GM12878 (cell line): ENCODE measurements at regions not wholly inside any gene's neighbourhood (a gene's known extent, or its start where the extent isn't known, plus 50 kb on each side); places are given as distances from the start of the nearest gene placed in this dataset.

Experiments
- ATAC-seq: fragments of 200-7000 bp; cut with Tn5 transposase; 3 replicates; pipeline ENCODE4 v1.9.1; 2020; ENCODE audit warnings: mild to moderate bottlenecking, moderate library complexity
- BruUV-seq: library from RNA; stranded (reverse); fragments of 400-500 nt; replicated peaks from 2 replicates; lab custom pipeline; 2021; lab: Mats Ljungman, UMichigan
- CTCF ChIA-PET: fragments of 300-600 bp; sonication (Branson Sonifier 250); formaldehyde crosslinking; extraction: SDS; loops from one replicate; lab custom pipeline; 2021; ENCODE audit warnings: inconsistent platforms; lab: Yijun Ruan, JAX
- POLR2A ChIA-PET: fragments of 350-600 bp; formaldehyde crosslinking; extraction: SDS; loops from one replicate; lab custom pipeline; 2021; ENCODE audit warnings: inconsistent platforms; lab: Charles Lee
- RAD21 ChIA-PET: fragments of 300-600 bp; sonication (Branson Sonifier 250); formaldehyde crosslinking; loops from one replicate; lab custom pipeline; 2023; ENCODE audit warnings: antibody characterized with exemption; ENCODE audit not compliant: unreplicated experiment; lab: Charles Lee
- SMC1A ChIA-PET: fragments of 300-600 bp; sonication (Branson Sonifier 250); formaldehyde crosslinking; loops from one replicate; lab custom pipeline; 2023; ENCODE audit not compliant: unreplicated experiment, uncharacterized antibody; lab: Charles Lee
- DNase-seq: peaks from one replicate; pipeline ENCODE4 v3.0.0-alpha.2; 2011; ENCODE audit warnings: low read depth, low spot score
- FAIRE-seq: peaks from 3 replicates; lab custom pipeline; 2011; peaks lifted over from hg19 to GRCh38; lab: Jason Lieb, UNC
- H2AFZ ChIP-seq: 2 replicates; pipeline ENCODE4 v1.6.0; 2011; ENCODE audit warnings: low read depth, low read length, control low read depth; ENCODE audit not compliant: control insufficient read depth
- H3K27ac ChIP-seq: 2 replicates; pipeline ENCODE4 v1.5.1; 2011; ENCODE audit warnings: control low read depth; ENCODE audit not compliant: control insufficient read depth, insufficient read depth
- H3K27me3 ChIP-seq, 2 experiments: replicated peaks in 1 of 2; 2 replicates each; pipeline versions ENCODE4 v1.6.0 to v1.6.1; 2011; ENCODE audit warnings: low read length in 1 of 2; ENCODE audit not compliant: control insufficient read depth in 2 of 2, insufficient read depth in 2 of 2
- H3K36me3 ChIP-seq, 2 experiments: 2 replicates each; pipeline ENCODE4 v1.5.1; 2011; ENCODE audit warnings: low read length in 1 of 2; ENCODE audit not compliant: control insufficient read depth in 2 of 2, insufficient read depth in 2 of 2
- H3K4me1 ChIP-seq: 2 replicates; pipeline ENCODE4 v1.6.1; 2011; ENCODE audit warnings: mild to moderate bottlenecking, low read length, moderate library complexity, mixed read lengths; ENCODE audit not compliant: control insufficient read depth, insufficient read depth
- H3K4me2 ChIP-seq: 2 replicates; pipeline ENCODE4 v1.6.0; 2011; ENCODE audit warnings: control low read depth; ENCODE audit not compliant: control insufficient read depth, insufficient read depth
- H3K4me3 ChIP-seq: fragments of 200-600 bp; sonication (generic); 2 replicates; pipeline ENCODE4 v1.5.1; 2016
- H3K79me2 ChIP-seq: 2 replicates; pipeline ENCODE4 v1.6.0; 2011; ENCODE audit warnings: low read length; ENCODE audit not compliant: control insufficient read depth, insufficient read depth
- H3K9ac ChIP-seq: 2 replicates; pipeline ENCODE4 v1.8.0; 2011; ENCODE audit warnings: low read length, control low read depth, mixed read lengths; ENCODE audit not compliant: control insufficient read depth, insufficient read depth
- H3K9me3 ChIP-seq: replicated peaks from 3 replicates; pipeline ENCODE4 v1.5.1; 2011; ENCODE audit warnings: mild to moderate bottlenecking, low read length; ENCODE audit not compliant: control insufficient read depth, insufficient read depth
- H4K20me1 ChIP-seq: 2 replicates; pipeline ENCODE4 v1.6.0; 2011; ENCODE audit not compliant: control insufficient read depth, insufficient read depth
- CEBPB ChIP-seq, 2 experiments: fragments of 150-350 bp in 1 of 2; IDR thresholded peaks; 2 replicates each; pipeline ENCODE4 v1.6.1; 2012 to 2014; ENCODE audit warnings: low read depth in 2 of 2, low read length in 2 of 2, borderline replicate concordance in 1 of 2, inconsistent platforms in 1 of 2
- CREB1 ChIP-seq: IDR thresholded peaks from 2 replicates; pipeline ENCODE4 v1.6.1; 2012; ENCODE audit warnings: low read depth, mild to moderate bottlenecking, inconsistent platforms
- EGR1 ChIP-seq, 2 experiments: IDR thresholded peaks; 1 replicate in 1 of 2; 2 replicates in 1 of 2; pipeline ENCODE4 v1.6.1; 2011 to 2012; ENCODE audit warnings: low read depth in 2 of 2, low read length in 2 of 2, borderline replicate concordance in 1 of 2, mild to moderate bottlenecking in 1 of 2, moderate library complexity in 1 of 2
- FOXM1 ChIP-seq: IDR thresholded peaks from 2 replicates; pipeline ENCODE4 v1.6.1; 2012; ENCODE audit warnings: low read depth, mild to moderate bottlenecking, inconsistent platforms, low read length, moderate library complexity
- HCFC1 ChIP-seq: fragments of 150-350 bp; IDR thresholded peaks from 2 replicates; pipeline ENCODE4 v1.6.1; 2014; ENCODE audit warnings: low read length
- KAT2A ChIP-seq: conservative IDR thresholded peaks from 2 replicates; pipeline ENCODE4 v1.6.1; 2011; ENCODE audit warnings: low read depth, low read length; ENCODE audit not compliant: control insufficient read depth
- NRF1 ChIP-seq: conservative IDR thresholded peaks from 2 replicates; pipeline ENCODE4 v1.6.1; 2011; ENCODE audit warnings: mild to moderate bottlenecking, low read depth, low read length, improper control_type of control experiment
- RBBP5 ChIP-seq: fragments of 200-600 bp; sonication (generic); conservative IDR thresholded peaks from 2 replicates; pipeline ENCODE4 v1.6.1; 2016
- RFX5 ChIP-seq: IDR thresholded peaks from 2 replicates; pipeline ENCODE4 v1.6.1; 2011; ENCODE audit warnings: low read depth, low read length, improper control_type of control experiment
- SMAD1 ChIP-seq: fragments of 450-650 bp; IDR thresholded peaks from 2 replicates; pipeline ENCODE4 v1.6.1; 2018; ENCODE audit warnings: mild to moderate bottlenecking, low read depth; ENCODE audit not compliant: partially characterized antibody
- SRF ChIP-seq, 2 experiments: IDR thresholded peaks; 2 replicates each; pipeline ENCODE4 v1.6.1; 2011; ENCODE audit warnings: low read depth in 2 of 2, low read length in 2 of 2, mild to moderate bottlenecking in 1 of 2, moderate library complexity in 1 of 2
- STAT3 ChIP-seq: IDR thresholded peaks from 2 replicates; pipeline ENCODE4 v1.6.1; 2011; ENCODE audit warnings: low read depth, low read length, improper control_type of control experiment
- ZSCAN29 ChIP-seq: fragments of 450-650 bp; IDR thresholded peaks from 2 replicates; pipeline ENCODE4 v1.6.1; 2017; ENCODE audit warnings: mild to moderate bottlenecking, moderate library complexity
- WGBS: methylation state at CpG from one replicate; pipeline ENCODE4 v1.1.6; 2016; ENCODE audit warnings: low lambda C conversion rate; ENCODE audit not compliant: insufficient replicate concordance, insufficient coverage; ENCODE audit errors: missing lambda C conversion rate; 5-methylcytosine and 5-hydroxymethylcytosine counted together
- in situ Hi-C: fragments of 300-500 bp; cut with MboI; formaldehyde crosslinking; loops from 9 replicates; pipeline ENCODE4 v1.14.3; 2018; ENCODE audit warnings: mixed read lengths
- intact Hi-C: fragments of 100-400 bp; cut with micrococcal nuclease; formaldehyde crosslinking; loops from one replicate; pipeline ENCODE4 v1.14.2; 2022; ENCODE audit not compliant: unreplicated experiment
- TF ChIP-seq, protein P1 (sequence below): IDR thresholded peaks from 2 replicates; pipeline ENCODE4 v1.6.1; 2011; ENCODE audit warnings: borderline replicate concordance, low read depth, mild to moderate bottlenecking, moderate library complexity, mixed read lengths, low read length; ENCODE audit not compliant: insufficient read depth; ENCODE audit errors: extremely low read length

GRCh38 chr18:78501251-78501650 lies 478.4 kb upstream of the SALL3 start:
- ATAC-seq (no peak), DNase-seq (no peak), FAIRE-seq (no peak)
- Histone ChIP-seq H3K4me3 (no peak overlapping the region), H2AFZ (no peak overlapping the region), H4K20me1 (no peaks in the 10 kb centered on the region), H3K4me1 (no peaks in the 10 kb centered on the region), H3K9ac (no peak overlapping the region), H3K9me3 (no peaks in the 10 kb centered on the region; the same call in 2 of the 3 replicates), H3K79me2 (no peaks in the 10 kb centered on the region), H3K27ac (no peak overlapping the region)
- ChIA-PET CTCF (no interaction called here), SMC1A (no interaction called here)
- no TSS peak for BruUV-seq
- TF ChIP-seq RBBP5 (no peak), EGR1 (IDR thresholded peaks at IDR 0.05; ENCODE audit: borderline replicate concordance in 1 of 2, low read depth in 2 of 2, low read length in 2 of 2) (no peak), CREB1 (no peak)
- TF ChIP-seq, all 136 proteins: peak for 0
- Histone ChIP-seq H3K36me3 (no peaks in the 10 kb centered on the region), H3K27me3 (no peaks in the 10 kb centered on the region), H3K4me2 (no peak overlapping the region)
- RAD21 ChIA-PET, result no interaction called here
- POLR2A ChIA-PET, result no interaction called here
- in situ Hi-C loops, result no loop called here
- WGBS, result 56% methylated on average over 7 of the region's 7 CpGs
- intact Hi-C loops, result no loop called here

DNA sequence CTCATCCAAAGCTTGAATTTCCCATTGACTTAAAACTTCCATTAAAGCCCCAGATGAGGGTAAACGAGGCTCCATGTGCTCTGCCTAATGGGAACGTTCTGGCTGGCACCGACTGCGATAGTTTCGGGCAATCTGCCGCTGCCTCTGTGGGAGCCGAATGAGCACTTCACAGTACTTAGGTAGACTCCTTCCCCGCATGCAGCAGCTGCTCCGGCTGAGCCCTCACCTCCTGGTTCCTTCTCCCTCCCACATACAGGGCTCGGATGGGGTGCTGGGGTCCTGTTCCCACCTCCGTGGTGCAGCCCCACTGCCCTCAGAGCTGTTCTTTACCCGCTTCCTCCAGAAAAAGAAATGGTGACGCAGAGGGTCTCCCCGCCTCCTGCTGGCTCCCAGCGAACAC lies 476.5 kb upstream of the SALL3 start:
- H3K36me3 ChIP-seq, result no peaks in the 10 kb centered on the region
- no peaks in the 10 kb centered on the region for H3K79me2 ChIP-seq
- SMC1A ChIA-PET, result no interaction called here
- DNase-seq, result no peak
- intact Hi-C loops, result no loop called here
- H3K4me1 ChIP-seq, result no peaks in the 10 kb centered on the region
- in situ Hi-C loops, result no loop called here
- H3K9ac ChIP-seq, result no peak overlapping the region
- no peak overlapping the region for H2AFZ ChIP-seq
- whole genome bisulfite sequencing, result 70% methylated on average over 15 of the region's 15 CpGs
- no peak overlapping the region for H3K4me3 ChIP-seq
- H3K4me2 ChIP-seq, result no peak overlapping the region
- no peaks in the 10 kb centered on the region for H4K20me1 ChIP-seq
- RAD21 ChIA-PET, result no interaction called here
- H3K9me3 ChIP-seq, result no peaks in the 10 kb centered on the region; the same call in 2 of the 3 replicates
- TF ChIP-seq KAT2A, result no peak
- no peak for TF ChIP-seq CEBPB (IDR thresholded peaks at IDR 0.05; ENCODE audit: borderline replicate concordance in 1 of 2, low read depth in 2 of 2, low read length in 2 of 2)
- no peak for TF ChIP-seq RFX5
- TF ChIP-seq, protein P1, sequence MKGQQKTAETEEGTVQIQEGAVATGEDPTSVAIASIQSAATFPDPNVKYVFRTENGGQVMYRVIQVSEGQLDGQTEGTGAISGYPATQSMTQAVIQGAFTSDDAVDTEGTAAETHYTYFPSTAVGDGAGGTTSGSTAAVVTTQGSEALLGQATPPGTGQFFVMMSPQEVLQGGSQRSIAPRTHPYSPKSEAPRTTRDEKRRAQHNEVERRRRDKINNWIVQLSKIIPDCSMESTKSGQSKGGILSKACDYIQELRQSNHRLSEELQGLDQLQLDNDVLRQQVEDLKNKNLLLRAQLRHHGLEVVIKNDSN, result no peak
- TF ChIP-seq NRF1, result no peak
- no peak for TF ChIP-seq HCFC1
- no peak for TF ChIP-seq FOXM1
- no peak for TF ChIP-seq ZSCAN29
- no peak for TF ChIP-seq STAT3
- no peak for TF ChIP-seq SMAD1
- TF ChIP-seq SRF (IDR thresholded peaks at IDR 0.05; ENCODE audit: low read depth in 2 of 2, low read length in 2 of 2), result no peak
- POLR2A ChIA-PET, result no interaction called here
- H3K27me3 ChIP-seq, result no peaks in the 10 kb centered on the region
- no peak for FAIRE-seq
- no TSS peak for BruUV-seq
- CTCF ChIA-PET, result no interaction called here
- ATAC-seq, result no peak
- H3K27ac ChIP-seq, result no peak overlapping the region
